GM11168 (cell line): ENCODE measurements at regions not wholly inside any gene's neighbourhood (a gene's known extent, or its start where the extent isn't known, plus 50 kb on each side); places are given as distances from the start of the nearest gene placed in this dataset.

Experiments
- in situ Hi-C: fragments of 300-500 bp; cut with MboI; formaldehyde crosslinking; loops from one replicate; pipeline ENCODE4 v1.12.0; 2022; ENCODE audit warnings: low sequenced_read_pairs; ENCODE audit not compliant: unreplicated experiment

- in situ Hi-C loops: no loop called here
These were observed 226.6 kb upstream of the TLE3 start for GRCh38 chr15:70324001-70324974.

GRCh38 chr15:70323111-70323851 is 225.6 kb upstream of the TLE3 start:
- in situ Hi-C loops: no loop called here

GRCh38 chr15:70322051-70322668 is 224.4 kb upstream of the TLE3 start:
- in situ Hi-C loops: no loop called here

GRCh38 chr15:70321172-70321819 is 223.6 kb upstream of the TLE3 start:
- in situ Hi-C loops: no loop called here

GRCh38 chr15:70320482-70320881 is 222.8 kb upstream of the TLE3 start:
- in situ Hi-C loops: no loop called here

GRCh38 chr15:70320077-70320476 is 222.4 kb upstream of the TLE3 start:
- in situ Hi-C loops: no loop called here

- in situ Hi-C loops: no loop called here
These were observed 221.7 kb upstream of the TLE3 start for GRCh38 chr15:70319466-70319865.

GRCh38 chr15:70318594-70319465 is 221.1 kb upstream of the TLE3 start:
- in situ Hi-C loops: no loop called here

- in situ Hi-C loops: no loop called here
These were observed 218.4 kb upstream of the TLE3 start for GRCh38 chr15:70316059-70316600.

GRCh38 chr15:70315431-70315830 is 217.7 kb upstream of the TLE3 start:
- in situ Hi-C loops: no loop called here

GRCh38 chr15:70314688-70315087 is 217.0 kb upstream of the TLE3 start:
- in situ Hi-C loops: no loop called here

GRCh38 chr15:70314018-70314354 is 216.3 kb upstream of the TLE3 start:
- in situ Hi-C loops: no loop called here

GRCh38 chr15:70313099-70314017 is 215.6 kb upstream of the TLE3 start:
- in situ Hi-C loops: no loop called here

GRCh38 chr15:70311821-70312220 is 214.1 kb upstream of the TLE3 start:
- in situ Hi-C loops: no loop called here

- in situ Hi-C loops: no loop called here
These were observed 212.0 kb upstream of the TLE3 start for GRCh38 chr15:70309716-70310115.

GRCh38 chr15:70308735-70309434 is 211.2 kb upstream of the TLE3 start:
- in situ Hi-C loops: no loop called here

- in situ Hi-C loops: no loop called here
These were observed 210.5 kb upstream of the TLE3 start for GRCh38 chr15:70308011-70308734.
